HG02852 (cell line): ENCODE measurements at regions not wholly inside any gene's neighbourhood (a gene's known extent, or its start where the extent isn't known, plus 50 kb on each side); places are given as distances from the start of the nearest gene placed in this dataset.

Experiments used
- ATAC-seq: cut with Tn5 transposase; IDR thresholded peaks from one replicate; pipeline ENCODE4 v1.9.1; 2021; ENCODE audit warnings: mild to moderate bottlenecking, moderate library complexity; ENCODE audit not compliant: unreplicated experiment

GRCh38 chr9:19513671-19514275 is 105.0 kb downstream of the ACER2 start:
- no peak for ATAC-seq

- no peak for ATAC-seq
These were observed 103.5 kb downstream of the ACER2 start for GRCh38 chr9:19512103-19512832.

GRCh38 chr9:19511694-19512093 is 102.9 kb downstream of the ACER2 start:
- ATAC-seq = no peak

- no peak for ATAC-seq
These were observed 102.1 kb downstream of the ACER2 start for GRCh38 chr9:19510907-19511306.
